ENCODE measurements at regions not wholly inside any gene's neighbourhood (a gene's known extent, or its start where the extent isn't known, plus 50 kb on each side); places are given as distances from the start of the nearest gene placed in this dataset.

DNA sequence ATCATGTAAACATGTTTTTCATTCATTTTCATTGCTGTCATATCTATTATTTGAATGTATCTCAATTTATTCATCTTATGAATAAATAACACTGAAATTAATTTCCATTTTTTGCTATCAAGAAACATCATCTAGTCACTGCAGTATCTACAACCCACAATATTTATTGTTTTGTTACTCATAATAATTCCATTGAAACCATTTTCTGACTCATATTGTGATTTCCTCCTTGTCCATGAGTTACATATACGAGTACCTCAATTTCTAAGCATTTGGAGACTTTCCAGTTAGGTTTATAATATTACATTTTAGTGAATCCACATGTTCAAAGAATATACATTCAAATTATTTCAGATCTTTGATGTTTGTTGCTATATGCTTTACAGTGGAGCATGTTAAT, 1524.0 kb downstream of the SLITRK1 start:
- no peaks in the 10 kb centered on the region for H3K79me2 ChIP-seq (ENCODE audit: insufficient read depth, low read depth, low read length)
- no peak overlapping the region for H2AFZ ChIP-seq (ENCODE audit: low read length)
- H3K4me1 ChIP-seq (ENCODE audit: insufficient read depth, low read length, poor library complexity, severe bottlenecking), result no peaks in the 10 kb centered on the region
- DNase-seq (ENCODE audit: low spot score), result no peak
- ChIA-PET CTCF (ENCODE audit: unreplicated experiment) (no interaction called here), POLR2A (no interaction called here)
- no peak overlapping the region for H3K27ac ChIP-seq (ENCODE audit: low read depth, low read length, poor library complexity, severe bottlenecking)
- TF ChIP-seq EZH2phosphoT487 (IDR thresholded peaks at IDR 0.05; ENCODE audit: borderline replicate concordance, low read depth, low read length), result no peak
- TF ChIP-seq, protein P1, sequence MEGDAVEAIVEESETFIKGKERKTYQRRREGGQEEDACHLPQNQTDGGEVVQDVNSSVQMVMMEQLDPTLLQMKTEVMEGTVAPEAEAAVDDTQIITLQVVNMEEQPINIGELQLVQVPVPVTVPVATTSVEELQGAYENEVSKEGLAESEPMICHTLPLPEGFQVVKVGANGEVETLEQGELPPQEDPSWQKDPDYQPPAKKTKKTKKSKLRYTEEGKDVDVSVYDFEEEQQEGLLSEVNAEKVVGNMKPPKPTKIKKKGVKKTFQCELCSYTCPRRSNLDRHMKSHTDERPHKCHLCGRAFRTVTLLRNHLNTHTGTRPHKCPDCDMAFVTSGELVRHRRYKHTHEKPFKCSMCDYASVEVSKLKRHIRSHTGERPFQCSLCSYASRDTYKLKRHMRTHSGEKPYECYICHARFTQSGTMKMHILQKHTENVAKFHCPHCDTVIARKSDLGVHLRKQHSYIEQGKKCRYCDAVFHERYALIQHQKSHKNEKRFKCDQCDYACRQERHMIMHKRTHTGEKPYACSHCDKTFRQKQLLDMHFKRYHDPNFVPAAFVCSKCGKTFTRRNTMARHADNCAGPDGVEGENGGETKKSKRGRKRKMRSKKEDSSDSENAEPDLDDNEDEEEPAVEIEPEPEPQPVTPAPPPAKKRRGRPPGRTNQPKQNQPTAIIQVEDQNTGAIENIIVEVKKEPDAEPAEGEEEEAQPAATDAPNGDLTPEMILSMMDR (conservative IDR thresholded peaks at IDR 0.05; ENCODE audit: low read length), result no peak
- no peaks in the 10 kb centered on the region for H4K20me1 ChIP-seq (ENCODE audit: insufficient read depth, low read length)
- no peaks in the 10 kb centered on the region for H3K9me3 ChIP-seq (ENCODE audit: low read length)
- H3K4me3 ChIP-seq (ENCODE audit: low read depth, low read length, poor library complexity, severe bottlenecking), result no peak overlapping the region
- intact Hi-C loops (cut with micrococcal nuclease; ENCODE audit: unreplicated experiment), result no loop called here
- H3K4me2 ChIP-seq (ENCODE audit: low read length), result no peak overlapping the region
- no peaks in the 10 kb centered on the region for H3K36me3 ChIP-seq (ENCODE audit: insufficient read depth, low read length)
- no TSS peak for BruUV-seq (replicated peaks)
- H3K9me2 ChIP-seq (ENCODE audit: insufficient read depth, low read length), result no peaks in the 10 kb centered on the region

DNA sequence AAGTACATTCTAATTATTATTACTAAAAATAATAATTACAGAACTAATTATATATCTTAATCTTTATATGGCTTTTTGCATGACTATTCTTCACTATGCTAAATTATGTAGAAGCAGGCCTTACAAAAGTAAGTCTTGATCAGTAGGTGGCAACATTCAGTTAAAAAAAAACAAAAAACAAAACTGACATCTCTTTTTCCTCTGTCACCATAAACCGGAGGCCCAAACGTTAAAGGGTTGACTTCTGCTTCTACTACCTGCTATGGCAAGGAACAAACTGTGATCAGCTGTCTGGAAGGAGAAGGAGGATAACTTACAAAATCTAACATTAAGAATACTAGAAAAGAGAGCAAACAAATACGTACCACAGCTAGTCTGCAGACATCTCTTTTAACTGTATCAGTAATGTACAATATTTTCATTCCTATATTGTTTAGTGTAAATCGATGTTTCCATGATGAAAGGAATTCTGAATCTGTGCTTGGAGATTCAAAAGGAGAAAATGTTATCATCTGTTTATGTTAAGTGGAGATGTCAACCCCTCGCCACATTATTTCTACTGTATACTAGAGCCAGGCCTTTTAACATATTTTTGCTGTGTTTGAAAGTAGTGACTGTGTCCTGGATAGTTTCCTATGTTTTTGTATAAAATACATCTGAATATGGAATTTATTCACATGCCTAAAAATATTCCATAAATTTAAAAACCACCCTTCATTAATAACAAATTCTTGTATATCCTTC, 1525.4 kb downstream of the SLITRK1 start:
- DNase-seq (ENCODE audit: low spot score), result no peak
- Histone ChIP-seq H3K4me1 (ENCODE audit: insufficient read depth, low read length, poor library complexity, severe bottlenecking) (no peaks in the 10 kb centered on the region), H3K4me2 (ENCODE audit: low read length) (no peak overlapping the region), H3K9me3 (ENCODE audit: low read length) (no peaks in the 10 kb centered on the region), H2AFZ (ENCODE audit: low read length) (no peak overlapping the region), H3K27ac (ENCODE audit: low read depth, low read length, poor library complexity, severe bottlenecking) (no peak overlapping the region), H3K36me3 (ENCODE audit: insufficient read depth, low read length) (no peaks in the 10 kb centered on the region), H4K20me1 (ENCODE audit: insufficient read depth, low read length) (no peaks in the 10 kb centered on the region), H3K9me2 (ENCODE audit: insufficient read depth, low read length) (no peaks in the 10 kb centered on the region), H3K4me3 (ENCODE audit: low read depth, low read length, poor library complexity, severe bottlenecking) (no peak overlapping the region), H3K79me2 (ENCODE audit: insufficient read depth, low read depth, low read length) (no peaks in the 10 kb centered on the region)
- POLR2A ChIA-PET, result no interaction called here
- CTCF ChIA-PET (ENCODE audit: unreplicated experiment), result no interaction called here
- intact Hi-C loops (cut with micrococcal nuclease; ENCODE audit: unreplicated experiment), result no loop called here
- BruUV-seq (replicated peaks), result no TSS peak
- TF ChIP-seq, protein P1 (conservative IDR thresholded peaks at IDR 0.05; ENCODE audit: low read length), result no peak
- TF ChIP-seq EZH2phosphoT487 (IDR thresholded peaks at IDR 0.05; ENCODE audit: borderline replicate concordance, low read depth, low read length), result no peak

DNA sequence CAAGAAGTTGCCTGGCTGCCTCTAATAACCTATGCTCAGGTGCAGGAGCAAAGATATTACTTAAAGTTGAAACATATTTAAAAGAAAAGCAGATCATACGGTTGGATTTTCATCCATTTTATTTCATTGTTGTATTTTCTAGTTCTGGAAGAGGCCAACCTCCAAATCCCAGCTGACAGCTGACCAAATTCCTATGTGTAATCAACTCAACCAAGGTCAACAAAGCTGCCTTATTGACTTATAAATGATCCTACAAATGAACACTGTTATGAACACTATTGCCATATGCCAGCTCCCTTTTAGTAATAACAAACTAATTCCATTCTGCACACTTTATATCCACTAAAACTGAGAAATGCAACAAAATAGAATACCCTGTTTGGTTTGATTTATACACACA, 1537.4 kb downstream of the SLITRK1 start:
- H4K20me1 ChIP-seq (ENCODE audit: insufficient read depth, low read length), result no peaks in the 10 kb centered on the region
- ChIA-PET POLR2A (no interaction called here), CTCF (ENCODE audit: unreplicated experiment) (no interaction called here)
- no peak for TF ChIP-seq EZH2phosphoT487 (IDR thresholded peaks at IDR 0.05; ENCODE audit: borderline replicate concordance, low read depth, low read length)
- TF ChIP-seq, protein P1 (conservative IDR thresholded peaks at IDR 0.05; ENCODE audit: low read length), result no peak
- no TSS peak for BruUV-seq (replicated peaks)
- DNase-seq (ENCODE audit: low spot score), result no peak
- H3K9me2 ChIP-seq (ENCODE audit: insufficient read depth, low read length), result 0 out of 2 replicates have a peak, but pooled peaks cover 4% of the 10 kb centered on the region
- H3K4me2 ChIP-seq (ENCODE audit: low read length), result no peak overlapping the region
- no peak overlapping the region for H3K27ac ChIP-seq (ENCODE audit: low read depth, low read length, poor library complexity, severe bottlenecking)
- H3K36me3 ChIP-seq (ENCODE audit: insufficient read depth, low read length), result no peaks in the 10 kb centered on the region
- no peaks in the 10 kb centered on the region for H3K4me1 ChIP-seq (ENCODE audit: insufficient read depth, low read length, poor library complexity, severe bottlenecking)
- no peaks in the 10 kb centered on the region for H3K79me2 ChIP-seq (ENCODE audit: insufficient read depth, low read depth, low read length)
- intact Hi-C loops (cut with micrococcal nuclease; ENCODE audit: unreplicated experiment), result no loop called here
- no peak overlapping the region for H2AFZ ChIP-seq (ENCODE audit: low read length)
- no peak overlapping the region for H3K4me3 ChIP-seq (ENCODE audit: low read depth, low read length, poor library complexity, severe bottlenecking)
- no peaks in the 10 kb centered on the region for H3K9me3 ChIP-seq (ENCODE audit: low read length)
